ENCODE measurements at regions not wholly inside any gene's neighbourhood (a gene's known extent, or its start where the extent isn't known, plus 50 kb on each side); places are given as distances from the start of the nearest gene placed in this dataset.

DNA sequence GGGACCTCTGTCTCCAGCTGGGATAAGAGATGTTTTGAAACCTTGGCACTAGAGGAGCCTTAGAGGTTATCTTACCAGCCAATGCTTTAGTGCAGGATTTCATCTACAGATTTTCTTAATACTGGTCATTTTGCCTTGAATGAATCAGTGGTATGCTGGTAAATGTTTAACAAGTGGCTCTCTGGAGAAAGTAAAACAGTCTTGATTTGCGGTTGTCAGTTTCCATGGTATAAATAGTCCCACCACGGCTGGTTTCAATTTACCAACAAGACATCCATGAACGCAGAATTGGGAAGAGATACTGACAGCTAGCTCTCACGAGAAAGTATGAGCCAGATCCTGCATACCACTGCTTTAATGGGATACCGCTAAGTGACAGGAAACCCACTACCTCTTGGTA is 56.7 kb upstream of the CXCL14 start:
- no peak for DNase-seq (ENCODE audit: low read depth, low spot score)
- BruUV-seq (replicated peaks): no TSS peak
- no peak overlapping the region for H3K4me3 ChIP-seq (ENCODE audit: low read depth in 2 of 2, low read length in 2 of 2)
- POLR2A ChIA-PET: no interaction called here
- H3K9me3 ChIP-seq (ENCODE audit: control insufficient read depth, insufficient read depth, low read depth, low read length): no peaks in the 10 kb centered on the region
- H3K36me3 ChIP-seq (ENCODE audit: control insufficient read depth, insufficient read depth, low read length): no peaks in the 10 kb centered on the region
- H3K4me1 ChIP-seq (ENCODE audit: control insufficient read depth, insufficient read depth, low read length): no peaks in the 10 kb centered on the region
- ATAC-seq: no peak
- in situ Hi-C loops (cut with HindIII; ENCODE audit: low pct_unique_long_range_greater_than_20kb, low sequenced_read_pairs): no loop called here
- peaks cover 13% of the 10 kb centered on the region; the same call in 1 of the 2 replicates for H3K27me3 ChIP-seq (ENCODE audit: control insufficient read depth, insufficient read depth, low read length)
- no peak overlapping the region for H3K27ac ChIP-seq (ENCODE audit: low read length)
- CTCF ChIA-PET: no interaction called here
- TF ChIP-seq TCF7L2 (IDR thresholded peaks at IDR 0.05; ENCODE audit: low read depth, low read length) (no peak), POLR2AphosphoS5 (IDR thresholded peaks at IDR 0.05; ENCODE audit: low read depth, low read length) (no peak), SIN3A (IDR thresholded peaks at IDR 0.05; ENCODE audit: borderline replicate concordance, insufficient read depth, low read depth, low read length) (no peak)
- TF ChIP-seq, protein P1, sequence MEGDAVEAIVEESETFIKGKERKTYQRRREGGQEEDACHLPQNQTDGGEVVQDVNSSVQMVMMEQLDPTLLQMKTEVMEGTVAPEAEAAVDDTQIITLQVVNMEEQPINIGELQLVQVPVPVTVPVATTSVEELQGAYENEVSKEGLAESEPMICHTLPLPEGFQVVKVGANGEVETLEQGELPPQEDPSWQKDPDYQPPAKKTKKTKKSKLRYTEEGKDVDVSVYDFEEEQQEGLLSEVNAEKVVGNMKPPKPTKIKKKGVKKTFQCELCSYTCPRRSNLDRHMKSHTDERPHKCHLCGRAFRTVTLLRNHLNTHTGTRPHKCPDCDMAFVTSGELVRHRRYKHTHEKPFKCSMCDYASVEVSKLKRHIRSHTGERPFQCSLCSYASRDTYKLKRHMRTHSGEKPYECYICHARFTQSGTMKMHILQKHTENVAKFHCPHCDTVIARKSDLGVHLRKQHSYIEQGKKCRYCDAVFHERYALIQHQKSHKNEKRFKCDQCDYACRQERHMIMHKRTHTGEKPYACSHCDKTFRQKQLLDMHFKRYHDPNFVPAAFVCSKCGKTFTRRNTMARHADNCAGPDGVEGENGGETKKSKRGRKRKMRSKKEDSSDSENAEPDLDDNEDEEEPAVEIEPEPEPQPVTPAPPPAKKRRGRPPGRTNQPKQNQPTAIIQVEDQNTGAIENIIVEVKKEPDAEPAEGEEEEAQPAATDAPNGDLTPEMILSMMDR (IDR thresholded peaks at IDR 0.05): no peak
- TF ChIP-seq, protein P2, sequence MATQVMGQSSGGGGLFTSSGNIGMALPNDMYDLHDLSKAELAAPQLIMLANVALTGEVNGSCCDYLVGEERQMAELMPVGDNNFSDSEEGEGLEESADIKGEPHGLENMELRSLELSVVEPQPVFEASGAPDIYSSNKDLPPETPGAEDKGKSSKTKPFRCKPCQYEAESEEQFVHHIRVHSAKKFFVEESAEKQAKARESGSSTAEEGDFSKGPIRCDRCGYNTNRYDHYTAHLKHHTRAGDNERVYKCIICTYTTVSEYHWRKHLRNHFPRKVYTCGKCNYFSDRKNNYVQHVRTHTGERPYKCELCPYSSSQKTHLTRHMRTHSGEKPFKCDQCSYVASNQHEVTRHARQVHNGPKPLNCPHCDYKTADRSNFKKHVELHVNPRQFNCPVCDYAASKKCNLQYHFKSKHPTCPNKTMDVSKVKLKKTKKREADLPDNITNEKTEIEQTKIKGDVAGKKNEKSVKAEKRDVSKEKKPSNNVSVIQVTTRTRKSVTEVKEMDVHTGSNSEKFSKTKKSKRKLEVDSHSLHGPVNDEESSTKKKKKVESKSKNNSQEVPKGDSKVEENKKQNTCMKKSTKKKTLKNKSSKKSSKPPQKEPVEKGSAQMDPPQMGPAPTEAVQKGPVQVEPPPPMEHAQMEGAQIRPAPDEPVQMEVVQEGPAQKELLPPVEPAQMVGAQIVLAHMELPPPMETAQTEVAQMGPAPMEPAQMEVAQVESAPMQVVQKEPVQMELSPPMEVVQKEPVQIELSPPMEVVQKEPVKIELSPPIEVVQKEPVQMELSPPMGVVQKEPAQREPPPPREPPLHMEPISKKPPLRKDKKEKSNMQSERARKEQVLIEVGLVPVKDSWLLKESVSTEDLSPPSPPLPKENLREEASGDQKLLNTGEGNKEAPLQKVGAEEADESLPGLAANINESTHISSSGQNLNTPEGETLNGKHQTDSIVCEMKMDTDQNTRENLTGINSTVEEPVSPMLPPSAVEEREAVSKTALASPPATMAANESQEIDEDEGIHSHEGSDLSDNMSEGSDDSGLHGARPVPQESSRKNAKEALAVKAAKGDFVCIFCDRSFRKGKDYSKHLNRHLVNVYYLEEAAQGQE (IDR thresholded peaks at IDR 0.05; ENCODE audit: insufficient read depth in 1 of 2, low read depth in 2 of 2, low read length in 1 of 2): no peak
- intact Hi-C loops (cut with micrococcal nuclease; ENCODE audit: unreplicated experiment): no loop called here

- POLR2A ChIA-PET: no interaction called here
These were observed 54.0 kb upstream of the CXCL14 start for GRCh38 chr5:135632798-135633197.

More at GRCh38 chr5:135632798-135633197, 54.0 kb upstream of the CXCL14 start:
- no peak overlapping the region for H3K27ac ChIP-seq (ENCODE audit: low read length)
- DNase-seq (ENCODE audit: low read depth, low spot score): no peak
- H3K36me3 ChIP-seq (ENCODE audit: control insufficient read depth, insufficient read depth, low read length): no peaks in the 10 kb centered on the region
- CTCF ChIA-PET: no interaction called here
- intact Hi-C loops (cut with micrococcal nuclease; ENCODE audit: unreplicated experiment): no loop called here
- ATAC-seq: no peak
- H3K27me3 ChIP-seq (ENCODE audit: control insufficient read depth, insufficient read depth, low read length): peaks cover 2% of the 10 kb centered on the region; the same call in 1 of the 2 replicates
- no peaks in the 10 kb centered on the region for H3K9me3 ChIP-seq (ENCODE audit: control insufficient read depth, insufficient read depth, low read depth, low read length)
- in situ Hi-C loops (cut with HindIII; ENCODE audit: low pct_unique_long_range_greater_than_20kb, low sequenced_read_pairs): no loop called here
- H3K4me3 ChIP-seq (ENCODE audit: low read depth in 2 of 2, low read length in 2 of 2): no peak overlapping the region
- BruUV-seq (replicated peaks): no TSS peak
- no peaks in the 10 kb centered on the region for H3K4me1 ChIP-seq (ENCODE audit: control insufficient read depth, insufficient read depth, low read length)
- TF ChIP-seq, protein P1 (IDR thresholded peaks at IDR 0.05): no peak
- TF ChIP-seq POLR2AphosphoS5 (IDR thresholded peaks at IDR 0.05; ENCODE audit: low read depth, low read length): no peak
- TF ChIP-seq TCF7L2 (IDR thresholded peaks at IDR 0.05; ENCODE audit: low read depth, low read length): no peak
- no peak for TF ChIP-seq SIN3A (IDR thresholded peaks at IDR 0.05; ENCODE audit: borderline replicate concordance, insufficient read depth, low read depth, low read length)
- TF ChIP-seq, protein P2 (IDR thresholded peaks at IDR 0.05; ENCODE audit: insufficient read depth in 1 of 2, low read depth in 2 of 2, low read length in 1 of 2): no peak

All from Panc1 (cell line).